K562 (cell line): ENCODE measurements at regions not wholly inside any gene's neighbourhood (a gene's known extent, or its start where the extent isn't known, plus 50 kb on each side); places are given as distances from the start of the nearest gene placed in this dataset.

ENCODE experiments used
- ATAC-seq: fragments of 200-7000 bp; cut with Tn5 transposase; 3 replicates; pipeline ENCODE4 v1.9.1; 2020; ENCODE audit warnings: moderate library complexity
- BruUV-seq: library from RNA; stranded (reverse); fragments of 400-500 nt; replicated peaks from 2 replicates; lab custom pipeline; 2021; lab: Mats Ljungman, UMichigan
- CTCF ChIA-PET: fragments of 300-600 bp; formaldehyde crosslinking; extraction: SDS; loops from one replicate; lab custom pipeline; 2021; ENCODE audit warnings: low intra/inter-chr PET ratio; lab: Yijun Ruan, JAX
- POLR2A ChIA-PET: fragments of 300-600, 350-650 bp; sonication (Branson Sonifier 250); formaldehyde crosslinking; extraction: SDS; loops from one replicate; lab custom pipeline; 2021; ENCODE audit warnings: antibody characterized with exemption, inconsistent platforms; lab: Yijun Ruan, JAX
- DNase-seq, 4 experiments: peaks; one replicate each; pipeline versions ENCODE4 v3.0.0 to v3.0.0-alpha.2; 2011 to 2018; ENCODE audit warnings: low spot score in 3 of 4, mixed read lengths in 3 of 4; ENCODE audit errors: extremely low read depth in 1 of 4
- FAIRE-seq: peaks from 2 replicates; lab custom pipeline; 2011; peaks lifted over from hg19 to GRCh38; lab: Jason Lieb, UNC
- H2AFZ ChIP-seq: 2 replicates; pipeline ENCODE4 v1.6.0; 2011; ENCODE audit warnings: low read depth, low read length, control low read depth, inconsistent platforms
- H3K27ac ChIP-seq: fragments of 200-600 bp; 3 replicates; pipeline ENCODE4 v1.8.0; 2011; ENCODE audit warnings: low read depth, mild to moderate bottlenecking, control low read depth, inconsistent platforms, low read length, moderate library complexity, mixed read lengths; ENCODE audit errors: extremely low read depth
- H3K27me3 ChIP-seq, 2 experiments: fragments of 300-600 bp in 1 of 2; 2 replicates in 1 of 2; 3 replicates in 1 of 2; pipeline versions ENCODE4 v1.6.0 to v1.8.0; 2011; ENCODE audit warnings: inconsistent platforms in 2 of 2, low read length in 2 of 2, mild to moderate bottlenecking in 1 of 2, mixed read lengths in 1 of 2, moderate library complexity in 1 of 2; ENCODE audit not compliant: control insufficient read depth in 2 of 2, insufficient read depth in 2 of 2
- H3K36me3 ChIP-seq: fragments of 300-600 bp; 3 replicates; pipeline ENCODE4 v1.8.0; 2011; ENCODE audit warnings: mild to moderate bottlenecking, low read length, inconsistent platforms; ENCODE audit not compliant: control insufficient read depth, insufficient read depth
- H3K4me1 ChIP-seq, 2 experiments: fragments of 200-600 bp in 1 of 2; replicated peaks in 1 of 2; 2 replicates in 1 of 2; 3 replicates in 1 of 2; pipeline versions ENCODE4 v1.5.1 to v1.8.0; 2011; ENCODE audit warnings: inconsistent platforms in 2 of 2, low read length in 2 of 2, mild to moderate bottlenecking in 1 of 2, mixed read lengths in 1 of 2, moderate library complexity in 1 of 2; ENCODE audit not compliant: control insufficient read depth in 2 of 2, insufficient read depth in 2 of 2
- H3K4me2 ChIP-seq: 2 replicates; pipeline ENCODE4 v1.6.1; 2011; ENCODE audit warnings: low read length, control low read depth, inconsistent platforms, mixed read lengths; ENCODE audit not compliant: insufficient read depth
- H3K4me3 ChIP-seq: fragments of 200-600 bp; sonication (generic), shearing (Covaris generic); 2 replicates; pipeline ENCODE4 v1.5.1; 2016; ENCODE audit warnings: control low read depth, inconsistent platforms
- H3K79me2 ChIP-seq: fragments of 200-600 bp; 3 replicates; pipeline ENCODE4 v1.8.0; 2011; ENCODE audit warnings: low read length, inconsistent platforms; ENCODE audit not compliant: control insufficient read depth, insufficient read depth
- H3K9ac ChIP-seq, 2 experiments: 2 replicates each; pipeline versions ENCODE4 v1.6.0 to v1.6.1; 2011; ENCODE audit warnings: low read depth in 2 of 2, low read length in 2 of 2, control low read depth in 1 of 2, inconsistent platforms in 1 of 2, mild to moderate bottlenecking in 1 of 2, mixed read lengths in 1 of 2; ENCODE audit not compliant: insufficient read depth in 1 of 2
- H3K9me1 ChIP-seq: one replicate; pipeline ENCODE4 v1.6.0; 2011; ENCODE audit warnings: inconsistent platforms, mild to moderate bottlenecking, low read length, moderate library complexity; ENCODE audit not compliant: control insufficient read depth, insufficient read depth
- H3K9me3 ChIP-seq: replicated peaks from 2 replicates; pipeline ENCODE4 v1.5.1; 2011; ENCODE audit warnings: low read depth, low read length, inconsistent platforms; ENCODE audit not compliant: control insufficient read depth, insufficient read depth
- H4K20me1 ChIP-seq: replicated peaks from 2 replicates; pipeline ENCODE4 v1.6.1; 2011; ENCODE audit warnings: low read length, inconsistent platforms, mixed read lengths; ENCODE audit not compliant: control insufficient read depth, insufficient read depth
- ETV1 ChIP-seq: fragments of 450-650 bp; conservative IDR thresholded peaks from 2 replicates; pipeline ENCODE4 v1.6.1; 2016; ENCODE audit warnings: missing genetic modification characterization, control low read depth, low read depth, missing compliant biosample characterization
- HDAC6 ChIP-seq: IDR thresholded peaks from 2 replicates; pipeline ENCODE4 v1.6.1; 2012; ENCODE audit warnings: low read depth, mild to moderate bottlenecking, control low read depth, inconsistent platforms, low read length, moderate library complexity
- HOMEZ ChIP-seq: fragments of 250-450 bp; sonication (Bioruptor Pico); IDR thresholded peaks from 2 replicates; pipeline ENCODE4 v1.4.0; 2020; ENCODE audit warnings: mild to moderate bottlenecking, moderate library complexity
- KAT8 ChIP-seq: fragments of 450-650 bp; IDR thresholded peaks from 2 replicates; pipeline ENCODE4 v1.6.1; 2016; ENCODE audit warnings: low read depth, mild to moderate bottlenecking
- KLF13 ChIP-seq: fragments of 450-650 bp; IDR thresholded peaks from 2 replicates; pipeline ENCODE4 v1.6.1; 2016; ENCODE audit warnings: missing genetic modification characterization, low read depth, mild to moderate bottlenecking, missing compliant biosample characterization, moderate library complexity, borderline replicate concordance
- LARP7 ChIP-seq: fragments of 450-650 bp; IDR thresholded peaks from 2 replicates; pipeline ENCODE4 v1.6.1; 2016
- MAFK ChIP-seq: IDR thresholded peaks from 2 replicates; pipeline ENCODE4 v1.6.1; 2011; ENCODE audit warnings: low read length, improper control_type of control experiment
- MCM3 ChIP-seq: fragments of 450-650 bp; IDR thresholded peaks from 2 replicates; pipeline ENCODE4 v1.6.1; 2016
- MEIS2 ChIP-seq: fragments of 450-650 bp; IDR thresholded peaks from 2 replicates; pipeline ENCODE4 v1.6.1; 2014; ENCODE audit warnings: mild to moderate bottlenecking; ENCODE audit not compliant: partially characterized antibody
- PTTG1 ChIP-seq: fragments of 450-650 bp; IDR thresholded peaks from 2 replicates; pipeline ENCODE4 v1.6.1; 2016; ENCODE audit warnings: low read depth, mild to moderate bottlenecking, missing genetic modification characterization, missing compliant biosample characterization
- RUNX1 ChIP-seq: sonication (generic); IDR thresholded peaks from 2 replicates; pipeline ENCODE4 v1.6.1; 2016; ENCODE audit warnings: antibody characterized with exemption, low read depth
- SAP30 ChIP-seq: fragments of 200-600 bp; sonication (generic); IDR thresholded peaks from 2 replicates; pipeline ENCODE4 v1.6.1; 2012; ENCODE audit warnings: borderline replicate concordance, low read depth, mild to moderate bottlenecking, moderate library complexity, low read length, control low read depth, inconsistent platforms; ENCODE audit not compliant: insufficient read depth, poor library complexity, severe bottlenecking
- SIRT6 ChIP-seq: IDR thresholded peaks from one replicate; pipeline ENCODE4 v1.6.1; 2012; ENCODE audit warnings: low read depth, mild to moderate bottlenecking, control low read depth, inconsistent platforms, low read length, moderate library complexity
- TOE1 ChIP-seq, 2 experiments: fragments of 450-650 bp in 1 of 2; sonication (generic) in 1 of 2; formaldehyde crosslinking in 1 of 2; IDR thresholded peaks; 2 replicates each; pipeline versions ENCODE4 v1.7.1 to v1.8.0; 2016 to 2022; ENCODE audit warnings: borderline replicate concordance in 2 of 2, mild to moderate bottlenecking in 2 of 2, antibody characterized with exemption in 1 of 2, inconsistent platforms in 1 of 2, low read depth in 1 of 2, missing genetic modification reagents in 1 of 2, moderate library complexity in 1 of 2
- ZBED1 ChIP-seq: IDR thresholded peaks from 2 replicates; pipeline ENCODE4 v1.6.1; 2014
- ZKSCAN8 ChIP-seq: fragments of 200-800 bp; sonication (Bioruptor generic); IDR thresholded peaks from 2 replicates; pipeline ENCODE4 v1.6.1; 2016; ENCODE audit warnings: missing genetic modification characterization, missing compliant biosample characterization
- ZNF311 ChIP-seq: fragments of 250-450 bp; sonication (Bioruptor Pico); IDR thresholded peaks from 2 replicates; pipeline ENCODE4 v1.4.0; 2020; ENCODE audit warnings: mild to moderate bottlenecking, moderate library complexity
- ZNF384 ChIP-seq: IDR thresholded peaks from 2 replicates; pipeline ENCODE4 v1.6.1; 2012; ENCODE audit warnings: low read depth, low read length, improper control_type of control experiment
- WGBS: fragments of 100-300 bp; shearing (Covaris generic); methylation state at CpG from one replicate; pipeline ENCODE4 v1.1.6; 2016; ENCODE audit warnings: low coverage, mixed read lengths; ENCODE audit not compliant: insufficient coverage; ENCODE audit errors: missing lambda C conversion rate; 5-methylcytosine and 5-hydroxymethylcytosine counted together
- in situ Hi-C: fragments of 300-500 bp; cut with MboI; formaldehyde crosslinking; loops from 4 replicates; pipeline ENCODE4 v1.15.0; 2018; ENCODE audit warnings: inconsistent platforms, mixed read lengths
- intact Hi-C: fragments of 100-400 bp; cut with micrococcal nuclease; formaldehyde crosslinking; loops from 2 replicates; pipeline ENCODE4 v1.14.2; 2022

- TF ChIP-seq SIRT6 = no peak
- no peak for TF ChIP-seq RUNX1
- TF ChIP-seq KLF13 (tag) = no peak
- TF ChIP-seq MEIS2 = no peak
- no peak for TF ChIP-seq ZNF384
- TF ChIP-seq SAP30 = no peak
- TF ChIP-seq ZBED1 = no peak
- no peak for TF ChIP-seq MCM3
- no peak for TF ChIP-seq KAT8
- no peak for TF ChIP-seq ETV1 (tag)
- no peak for TF ChIP-seq MAFK
- no peak for TF ChIP-seq LARP7
- no peak for TF ChIP-seq PTTG1 (tag)
- TF ChIP-seq HOMEZ (CRISPR knock-in tag) = no peak
- TF ChIP-seq ZNF311 (CRISPR knock-in tag) = no peak
- TF ChIP-seq TOE1 (IDR thresholded peaks at IDR 0.05; ENCODE audit: borderline replicate concordance) = no peak
- no peak for TF ChIP-seq TOE1 (CRISPR knock-in tag; IDR thresholded peaks at IDR 0.05; ENCODE audit: borderline replicate concordance, low read depth)
- no peak for TF ChIP-seq ZKSCAN8
- TF ChIP-seq HDAC6 = no peak
- 0% methylated on average over 2 of the region's 2 CpGs for WGBS
- Histone ChIP-seq H3K4me1 (no peaks in the 10 kb centered on the region), H3K9me1 (no peaks in the 10 kb centered on the region), H3K27me3 (no peaks in the 10 kb centered on the region), H3K4me2 (no peak overlapping the region; the same call in 1 of the 2 replicates), H3K79me2 (no peaks in the 10 kb centered on the region), H2AFZ (no peak overlapping the region), H3K4me3 (no peak overlapping the region), H3K9me3 (no peaks in the 10 kb centered on the region), H3K27ac (no peak overlapping the region), H3K9ac (no peak overlapping the region), H4K20me1 (no peaks in the 10 kb centered on the region), H3K36me3 (no peaks in the 10 kb centered on the region)
- in situ Hi-C loops = no loop called here
- CTCF ChIA-PET = no interaction called here
- FAIRE-seq = no peak
- intact Hi-C loops = no loop called here
- BruUV-seq = no TSS peak
- no peak for ATAC-seq
- no peak for DNase-seq
- POLR2A ChIA-PET = no interaction called here
These were observed 379.1 kb downstream of the MEIS1 start for GRCh38 chr2:66813976-66814375.
